ENCODE measurements at regions not wholly inside any gene's neighbourhood (a gene's known extent, or its start where the extent isn't known, plus 50 kb on each side); places are given as distances from the start of the nearest gene placed in this dataset.

DNA sequence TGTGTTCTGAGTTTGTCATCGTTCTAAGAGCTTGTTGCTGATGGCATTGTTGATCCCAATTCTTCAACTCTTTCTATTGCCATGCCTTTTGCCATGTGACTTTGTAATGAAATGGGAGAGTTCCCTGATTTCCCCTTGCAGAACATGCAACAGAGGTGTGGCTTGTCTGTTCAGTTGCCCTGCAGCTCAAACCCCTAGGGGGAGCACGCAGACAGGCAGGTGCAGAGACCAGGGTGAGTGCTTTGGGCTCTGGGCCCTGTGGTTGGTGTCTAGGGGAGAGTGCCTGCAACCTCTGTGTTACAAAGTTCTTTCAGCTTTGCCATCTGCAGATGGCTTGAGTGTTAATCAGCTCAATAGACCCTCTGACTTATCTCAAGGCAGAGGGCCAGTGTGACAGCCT is 332.7 kb downstream of the MID1IP1 start:
- Histone ChIP-seq H3K36me3 (no peaks in the 10 kb centered on the region), H3K27ac (no peak overlapping the region), H3K4me1 (no peaks in the 10 kb centered on the region), H3K27me3 (no peaks in the 10 kb centered on the region), H3K9me3 (no peaks in the 10 kb centered on the region), H3K4me3 (no peak overlapping the region)
- 29 to 58% methylated on average over 2 of the region's 2 CpGs for WGBS, 2 donors
- intact Hi-C loops (cut with DNase I), result no loop called here
- no peak for DNase-seq
- no peak for TF ChIP-seq POLR2AphosphoS5 (IDR thresholded peaks at IDR 0.05)
- TF ChIP-seq POLR2A (IDR thresholded peaks at IDR 0.05), result no peak
- TF ChIP-seq, protein P1, sequence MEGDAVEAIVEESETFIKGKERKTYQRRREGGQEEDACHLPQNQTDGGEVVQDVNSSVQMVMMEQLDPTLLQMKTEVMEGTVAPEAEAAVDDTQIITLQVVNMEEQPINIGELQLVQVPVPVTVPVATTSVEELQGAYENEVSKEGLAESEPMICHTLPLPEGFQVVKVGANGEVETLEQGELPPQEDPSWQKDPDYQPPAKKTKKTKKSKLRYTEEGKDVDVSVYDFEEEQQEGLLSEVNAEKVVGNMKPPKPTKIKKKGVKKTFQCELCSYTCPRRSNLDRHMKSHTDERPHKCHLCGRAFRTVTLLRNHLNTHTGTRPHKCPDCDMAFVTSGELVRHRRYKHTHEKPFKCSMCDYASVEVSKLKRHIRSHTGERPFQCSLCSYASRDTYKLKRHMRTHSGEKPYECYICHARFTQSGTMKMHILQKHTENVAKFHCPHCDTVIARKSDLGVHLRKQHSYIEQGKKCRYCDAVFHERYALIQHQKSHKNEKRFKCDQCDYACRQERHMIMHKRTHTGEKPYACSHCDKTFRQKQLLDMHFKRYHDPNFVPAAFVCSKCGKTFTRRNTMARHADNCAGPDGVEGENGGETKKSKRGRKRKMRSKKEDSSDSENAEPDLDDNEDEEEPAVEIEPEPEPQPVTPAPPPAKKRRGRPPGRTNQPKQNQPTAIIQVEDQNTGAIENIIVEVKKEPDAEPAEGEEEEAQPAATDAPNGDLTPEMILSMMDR (IDR thresholded peaks at IDR 0.05), result no peak
- TF ChIP-seq EP300 (IDR thresholded peaks at IDR 0.05), result no peak

DNA sequence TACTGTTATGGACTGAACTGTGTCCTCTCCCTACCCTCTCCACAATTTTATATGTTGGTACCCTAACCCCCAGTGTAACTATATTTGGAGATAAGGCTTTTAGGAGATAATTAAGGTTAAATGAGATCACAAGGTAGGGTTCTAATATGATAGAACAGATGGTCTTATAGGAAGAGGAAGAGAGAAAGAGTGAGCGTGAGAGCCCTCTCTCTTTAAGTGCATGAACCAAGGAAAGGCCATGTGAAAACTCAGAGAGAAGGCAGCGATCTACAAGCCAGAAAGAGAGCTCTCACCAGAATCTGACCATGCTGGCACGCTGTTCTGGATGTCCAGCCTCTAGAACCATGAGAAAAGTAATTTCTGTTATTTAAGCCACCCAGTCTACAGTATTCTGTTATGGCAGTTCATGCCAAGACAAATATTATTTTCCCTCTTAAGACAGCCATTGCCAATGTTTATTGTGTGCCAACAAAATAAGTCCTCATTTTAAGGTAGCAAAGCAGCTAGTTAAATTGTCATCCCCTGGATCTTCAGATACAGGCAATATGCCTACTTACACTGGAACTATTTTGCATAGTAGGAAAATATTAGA is 336.2 kb downstream of the MID1IP1 start:
- no peak overlapping the region for H3K4me3 ChIP-seq
- WGBS, 2 donors, result 86 to 92% methylated on average over 3 of the region's 3 CpGs
- no peak for DNase-seq
- H3K36me3 ChIP-seq, result no peaks in the 10 kb centered on the region
- no peaks in the 10 kb centered on the region for H3K9me3 ChIP-seq
- TF ChIP-seq POLR2AphosphoS5 (IDR thresholded peaks at IDR 0.05) (no peak), EP300 (IDR thresholded peaks at IDR 0.05) (no peak), POLR2A (IDR thresholded peaks at IDR 0.05) (no peak)
- TF ChIP-seq, protein P1 (IDR thresholded peaks at IDR 0.05), result no peak
- no peak overlapping the region for H3K27ac ChIP-seq
- H3K4me1 ChIP-seq, result no peaks in the 10 kb centered on the region
- H3K27me3 ChIP-seq, result no peaks in the 10 kb centered on the region
- intact Hi-C loops (cut with DNase I), result no loop called here

DNA sequence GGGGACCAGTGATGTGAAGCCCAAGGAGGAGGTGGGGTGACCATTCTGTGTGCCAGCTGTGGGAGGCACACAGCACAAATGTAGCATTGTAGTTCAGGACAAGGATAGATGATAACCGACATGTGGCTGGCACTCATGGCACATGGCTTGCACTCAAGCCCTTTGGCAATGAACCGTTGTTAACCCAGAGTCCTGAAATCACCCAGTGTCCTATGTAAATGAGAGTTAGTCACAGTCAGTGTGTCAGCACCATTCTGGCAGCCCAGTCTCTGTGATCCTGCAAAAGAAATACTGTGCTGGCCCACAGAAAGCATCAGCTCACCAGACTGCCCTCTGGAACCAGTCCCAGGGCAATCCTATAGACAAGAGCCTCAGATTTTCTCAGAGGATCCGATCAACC is 339.3 kb downstream of the MID1IP1 start:
- TF ChIP-seq POLR2A (IDR thresholded peaks at IDR 0.05), result no peak
- no peak for TF ChIP-seq EP300 (IDR thresholded peaks at IDR 0.05)
- TF ChIP-seq, protein P1 (IDR thresholded peaks at IDR 0.05), result no peak
- TF ChIP-seq POLR2AphosphoS5 (IDR thresholded peaks at IDR 0.05), result no peak
- H3K36me3 ChIP-seq, result no peaks in the 10 kb centered on the region
- no peaks in the 10 kb centered on the region for H3K9me3 ChIP-seq
- H3K4me3 ChIP-seq, result no peak overlapping the region
- intact Hi-C loops (cut with DNase I), result no loop called here
- H3K4me1 ChIP-seq, result no peaks in the 10 kb centered on the region
- no peak overlapping the region for H3K27ac ChIP-seq
- H3K27me3 ChIP-seq, result no peaks in the 10 kb centered on the region
- 91 to 96% methylated on average over 3 of the region's 3 CpGs for WGBS, 2 donors
- no peak for DNase-seq

DNA sequence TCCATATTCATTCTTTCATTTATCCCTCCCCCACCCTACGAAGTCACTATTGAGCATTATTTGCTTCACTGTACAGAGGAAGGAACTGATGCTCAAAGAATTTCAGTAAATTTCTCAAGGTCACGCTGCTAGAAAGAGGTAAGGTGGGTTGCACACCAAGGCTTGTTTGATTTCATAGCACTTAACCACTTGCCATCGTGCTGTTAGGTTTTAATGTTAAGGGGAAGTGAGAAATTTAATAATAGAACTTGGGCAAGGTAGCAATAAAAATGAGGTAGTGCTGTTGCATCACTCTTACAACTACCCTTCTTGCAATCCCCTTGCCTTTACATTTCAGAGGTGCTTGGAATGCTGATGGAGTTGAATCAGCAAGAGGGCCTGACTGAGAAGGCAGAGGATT is 343.1 kb downstream of the MID1IP1 start:
- Histone ChIP-seq H3K4me3 (no peak overlapping the region), H3K27me3 (no peaks in the 10 kb centered on the region), H3K27ac (no peak overlapping the region), H3K4me1 (no peaks in the 10 kb centered on the region), H3K9me3 (no peaks in the 10 kb centered on the region), H3K36me3 (no peaks in the 10 kb centered on the region)
- no peak for DNase-seq
- TF ChIP-seq POLR2AphosphoS5 (IDR thresholded peaks at IDR 0.05) (no peak), EP300 (IDR thresholded peaks at IDR 0.05) (no peak)
- TF ChIP-seq, protein P1 (IDR thresholded peaks at IDR 0.05), result no peak
- 52 to 72% methylated on average over 3 of the region's 3 CpGs for WGBS, 2 donors
- intact Hi-C loops (cut with DNase I), result no loop called here

DNA sequence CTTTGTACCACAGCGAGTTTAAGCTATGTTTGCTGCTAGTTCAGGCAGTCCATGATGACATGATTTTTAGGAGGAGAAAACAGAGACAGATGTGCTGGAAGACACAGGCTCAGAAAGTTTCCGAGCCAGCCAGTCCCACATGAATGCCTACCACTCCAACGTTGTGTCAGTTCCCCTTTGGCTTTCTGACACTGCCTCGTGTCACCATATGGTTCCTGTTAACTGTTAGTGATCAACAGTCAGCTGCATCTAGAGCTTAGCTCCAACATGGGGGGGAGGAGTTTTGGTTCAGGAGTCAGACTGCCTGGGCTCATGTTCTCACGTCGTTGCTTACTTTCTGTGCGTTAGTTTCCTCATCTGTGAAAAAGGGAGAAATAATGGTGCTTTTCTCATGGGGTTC is 343.7 kb downstream of the MID1IP1 start:
- Histone ChIP-seq H3K27ac (no peak overlapping the region), H3K9me3 (no peaks in the 10 kb centered on the region), H3K27me3 (no peaks in the 10 kb centered on the region), H3K4me3 (no peak overlapping the region), H3K36me3 (no peaks in the 10 kb centered on the region), H3K4me1 (no peaks in the 10 kb centered on the region)
- DNase-seq, result no peak
- intact Hi-C loops (cut with DNase I), result no loop called here
- no peak for TF ChIP-seq POLR2AphosphoS5 (IDR thresholded peaks at IDR 0.05)
- TF ChIP-seq, protein P1 (IDR thresholded peaks at IDR 0.05), result no peak
- no peak for TF ChIP-seq POLR2A (IDR thresholded peaks at IDR 0.05)
- no peak for TF ChIP-seq EP300 (IDR thresholded peaks at IDR 0.05)
- WGBS, 2 donors, result 56 to 75% methylated on average over 7 of the region's 7 CpGs
